HCT116 (cell line): ENCODE measurements at regions not wholly inside any gene's neighbourhood (a gene's known extent, or its start where the extent isn't known, plus 50 kb on each side); places are given as distances from the start of the nearest gene placed in this dataset.

Experiments
- CTCF ChIP-seq, 3 experiments: fragments of 200-600 bp in 1 of 3; sonication (generic) in 1 of 3; IDR thresholded peaks in 2 of 3; conservative IDR thresholded peaks in 1 of 3; 2 replicates each; pipeline ENCODE4 v1.5.1; 2012 to 2017; ENCODE audit warnings: low read depth in 2 of 3, low read length in 2 of 3, antibody characterized with exemption in 1 of 3, borderline replicate concordance in 1 of 3, control low read depth in 1 of 3, mild to moderate bottlenecking in 1 of 3, mixed read lengths in 1 of 3, mixed run types in 1 of 3, moderate library complexity in 1 of 3; ENCODE audit not compliant: insufficient read depth in 1 of 3
- POLR2AphosphoS5 ChIP-seq: IDR thresholded peaks from 2 replicates; pipeline ENCODE4 v1.6.1; 2011; ENCODE audit warnings: mild to moderate bottlenecking, low read depth, low read length, moderate library complexity

DNA sequence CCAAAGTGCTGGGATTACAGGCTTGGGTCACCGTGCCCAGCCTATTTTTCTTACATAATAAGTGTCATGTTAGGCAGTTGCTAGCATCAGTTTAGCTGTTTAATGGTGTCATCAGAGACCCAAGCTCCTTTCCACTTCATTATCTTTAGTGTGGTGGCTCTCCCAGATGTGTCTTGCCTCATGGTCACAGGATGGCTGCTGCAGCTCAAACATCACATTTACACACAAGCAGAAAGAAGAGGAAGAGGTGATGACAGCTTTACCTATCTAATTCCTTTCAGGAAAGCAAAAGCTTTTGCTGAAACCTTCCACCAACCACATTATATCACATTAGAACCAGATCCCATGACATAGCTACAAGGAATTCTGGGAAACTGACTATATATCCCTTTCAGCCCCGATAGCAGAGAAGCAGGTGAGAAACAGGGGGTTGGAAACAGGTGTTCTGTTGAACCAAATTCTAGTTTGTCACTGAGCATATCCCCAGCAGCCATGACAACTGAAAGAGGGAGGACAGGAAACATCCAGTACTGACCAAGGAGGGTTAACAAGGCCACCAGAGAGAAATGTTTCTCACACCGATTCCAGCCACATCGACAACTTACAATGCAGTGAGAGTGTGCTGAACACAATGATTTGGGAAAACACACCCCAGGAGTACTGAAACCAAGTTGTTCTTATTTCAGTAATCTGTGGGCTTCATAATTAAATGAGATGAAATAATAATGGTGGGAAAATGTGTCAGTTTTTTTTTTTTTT is 617.0 kb downstream of the UQCRFS1 start:
- TF ChIP-seq CTCF (IDR thresholded peaks at IDR 0.05 in 2 of 3, conservative IDR thresholded peaks at IDR 0.05 in 1 of 3; ENCODE audit: borderline replicate concordance in 1 of 3, insufficient read depth in 1 of 3, low read depth in 2 of 3, low read length in 2 of 3) (no peak), POLR2AphosphoS5 (no peak)
